ENCODE measurements at regions not wholly inside any gene's neighbourhood (a gene's known extent, or its start where the extent isn't known, plus 50 kb on each side); places are given as distances from the start of the nearest gene placed in this dataset.

DNA sequence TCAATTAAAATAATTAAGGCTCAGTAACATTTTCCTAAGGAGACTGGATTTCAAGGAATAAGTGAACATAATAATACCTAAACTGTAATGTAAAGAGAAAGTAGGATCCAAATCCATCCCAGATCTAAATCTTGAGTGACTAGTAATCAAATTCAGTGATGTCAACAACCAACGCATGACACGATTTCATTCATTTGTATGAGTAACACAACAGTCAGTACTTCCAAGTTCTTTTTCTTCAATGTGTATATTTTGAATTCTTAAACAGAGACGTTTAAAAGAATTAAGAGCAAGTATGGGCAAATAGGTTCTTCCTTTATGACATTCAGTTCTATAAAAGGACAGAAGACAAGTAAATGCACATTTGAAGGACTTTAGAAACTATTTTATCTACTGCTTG is 104.3 kb upstream of the CNTN1 start:
- Histone ChIP-seq H2BK12ac (ENCODE audit: insufficient read length, low read depth, low read length) (no peak overlapping the region), H3K79me2 (ENCODE audit: insufficient read depth, low read length) (no peaks in the 10 kb centered on the region), H3K18ac (ENCODE audit: insufficient read length, low read depth, low read length) (no peak overlapping the region), H3K27me3 (ENCODE audit: insufficient read depth, low read length) (no peaks in the 10 kb centered on the region), H3K23me2 (ENCODE audit: insufficient read length, low read depth, low read length, poor library complexity, severe bottlenecking) (no peaks in the 10 kb centered on the region), H4K5ac (ENCODE audit: insufficient read length, low read depth, low read length) (no peak overlapping the region), H3T11ph (ENCODE audit: low read length) (no peak overlapping the region), H3K9ac (ENCODE audit: extremely low read depth, insufficient read length, low read length) (no peak overlapping the region), H4K91ac (ENCODE audit: insufficient read length, low read depth, low read length) (no peak overlapping the region), H3K23ac (ENCODE audit: insufficient read length, low read depth, low read length) (no peak overlapping the region), H2AFZ (ENCODE audit: low read length) (no peak overlapping the region), H3K14ac (ENCODE audit: insufficient read depth, low read length) (no peak overlapping the region), H4K8ac (replicated peaks; ENCODE audit: insufficient read length, low read depth, low read length) (no peak overlapping the region), H3K79me1 (ENCODE audit: insufficient read depth, low read depth, low read length, poor library complexity, severe bottlenecking) (no peaks in the 10 kb centered on the region), H2AK5ac (ENCODE audit: insufficient read length, low read length) (no peak overlapping the region), H2BK5ac (ENCODE audit: insufficient read length, low read length) (no peak overlapping the region), H2BK120ac (ENCODE audit: low read depth, low read length, poor library complexity, severe bottlenecking) (no peak overlapping the region), H3K4me1 (ENCODE audit: insufficient read depth, low read length) (no peaks in the 10 kb centered on the region), H2BK15ac (ENCODE audit: low read depth, low read length) (no peak overlapping the region), H3K4me2 (ENCODE audit: insufficient read depth, insufficient read length, low read length) (no peak overlapping the region), H4K20me1 (ENCODE audit: control insufficient read depth, insufficient read depth, insufficient read length) (no peaks in the 10 kb centered on the region), H3K56ac (ENCODE audit: insufficient read length, low read depth, low read length) (no peak overlapping the region), H3K9me3 (ENCODE audit: control insufficient read depth, low read depth, low read length) (peaks cover 8% of the 10 kb centered on the region), H3K27ac (ENCODE audit: insufficient read length, low read depth, low read length) (no peak overlapping the region), H2BK20ac (ENCODE audit: low read depth, low read length, poor library complexity, severe bottlenecking) (no peak overlapping the region), H3K4ac (ENCODE audit: low read depth, low read length) (no peak overlapping the region)
- no peak overlapping the region for H3K4me3 Mint-ChIP-seq
- no CpG with 5 or more reads among the region's 3 CpGs for WGBS (ENCODE audit: extremely low coverage, insufficient read length, low lambda C conversion rate)
- H3K27ac Mint-ChIP-seq = no peak overlapping the region
- no peaks in the 10 kb centered on the region for H3K4me1 Mint-ChIP-seq
- peaks cover 14 to 24% of the 10 kb centered on the region in 2 experiments for H3K9me3 Mint-ChIP-seq
- peaks cover 3 to 13% (median 7%) of the 10 kb centered on the region in 3 experiments; a peak in 6 of 7 replicates for H3K36me3 Mint-ChIP-seq (ENCODE audit: insufficient read depth in 1 of 3, low read depth in 3 of 3)
- no peaks in the 10 kb centered on the region for H3K27me3 Mint-ChIP-seq (ENCODE audit: low read depth)
- no peak for DNase-seq
- TF ChIP-seq, protein P1, sequence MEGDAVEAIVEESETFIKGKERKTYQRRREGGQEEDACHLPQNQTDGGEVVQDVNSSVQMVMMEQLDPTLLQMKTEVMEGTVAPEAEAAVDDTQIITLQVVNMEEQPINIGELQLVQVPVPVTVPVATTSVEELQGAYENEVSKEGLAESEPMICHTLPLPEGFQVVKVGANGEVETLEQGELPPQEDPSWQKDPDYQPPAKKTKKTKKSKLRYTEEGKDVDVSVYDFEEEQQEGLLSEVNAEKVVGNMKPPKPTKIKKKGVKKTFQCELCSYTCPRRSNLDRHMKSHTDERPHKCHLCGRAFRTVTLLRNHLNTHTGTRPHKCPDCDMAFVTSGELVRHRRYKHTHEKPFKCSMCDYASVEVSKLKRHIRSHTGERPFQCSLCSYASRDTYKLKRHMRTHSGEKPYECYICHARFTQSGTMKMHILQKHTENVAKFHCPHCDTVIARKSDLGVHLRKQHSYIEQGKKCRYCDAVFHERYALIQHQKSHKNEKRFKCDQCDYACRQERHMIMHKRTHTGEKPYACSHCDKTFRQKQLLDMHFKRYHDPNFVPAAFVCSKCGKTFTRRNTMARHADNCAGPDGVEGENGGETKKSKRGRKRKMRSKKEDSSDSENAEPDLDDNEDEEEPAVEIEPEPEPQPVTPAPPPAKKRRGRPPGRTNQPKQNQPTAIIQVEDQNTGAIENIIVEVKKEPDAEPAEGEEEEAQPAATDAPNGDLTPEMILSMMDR (conservative IDR thresholded peaks at IDR 0.05) = no peak

Measured in H9 (cell line).